GM18505 (cell line): ENCODE measurements at regions not wholly inside any gene's neighbourhood (a gene's known extent, or its start where the extent isn't known, plus 50 kb on each side); places are given as distances from the start of the nearest gene placed in this dataset.

Experiments
- ATAC-seq: cut with Tn5 transposase; IDR thresholded peaks from one replicate; pipeline ENCODE4 v1.9.1; 2021; ENCODE audit not compliant: unreplicated experiment
- POLR2A ChIP-seq: IDR thresholded peaks from 4 replicates; pipeline ENCODE4 v1.6.1; 2011; ENCODE audit warnings: borderline replicate concordance; ENCODE audit not compliant: insufficient read depth, insufficient read length; ENCODE audit errors: extremely low read depth

- ATAC-seq = no peak
- TF ChIP-seq POLR2A = no peak
Measured at GRCh38 chr18:26662996-26663395, 114.6 kb upstream of the KCTD1 start.

- ATAC-seq = no peak
- no peak for TF ChIP-seq POLR2A
Measured at GRCh38 chr18:26657631-26658581, 109.6 kb upstream of the KCTD1 start.

GRCh38 chr18:26656944-26657536 is 108.7 kb upstream of the KCTD1 start:
- no peak for TF ChIP-seq POLR2A
- ATAC-seq = peak; percentile 69

GRCh38 chr18:26656431-26656943 is 108.1 kb upstream of the KCTD1 start:
- peak; percentile 39 for ATAC-seq
- TF ChIP-seq POLR2A = no peak

- no peak for TF ChIP-seq POLR2A
- no peak for ATAC-seq
Measured at GRCh38 chr18:26655525-26656430, 107.4 kb upstream of the KCTD1 start.

DNA sequence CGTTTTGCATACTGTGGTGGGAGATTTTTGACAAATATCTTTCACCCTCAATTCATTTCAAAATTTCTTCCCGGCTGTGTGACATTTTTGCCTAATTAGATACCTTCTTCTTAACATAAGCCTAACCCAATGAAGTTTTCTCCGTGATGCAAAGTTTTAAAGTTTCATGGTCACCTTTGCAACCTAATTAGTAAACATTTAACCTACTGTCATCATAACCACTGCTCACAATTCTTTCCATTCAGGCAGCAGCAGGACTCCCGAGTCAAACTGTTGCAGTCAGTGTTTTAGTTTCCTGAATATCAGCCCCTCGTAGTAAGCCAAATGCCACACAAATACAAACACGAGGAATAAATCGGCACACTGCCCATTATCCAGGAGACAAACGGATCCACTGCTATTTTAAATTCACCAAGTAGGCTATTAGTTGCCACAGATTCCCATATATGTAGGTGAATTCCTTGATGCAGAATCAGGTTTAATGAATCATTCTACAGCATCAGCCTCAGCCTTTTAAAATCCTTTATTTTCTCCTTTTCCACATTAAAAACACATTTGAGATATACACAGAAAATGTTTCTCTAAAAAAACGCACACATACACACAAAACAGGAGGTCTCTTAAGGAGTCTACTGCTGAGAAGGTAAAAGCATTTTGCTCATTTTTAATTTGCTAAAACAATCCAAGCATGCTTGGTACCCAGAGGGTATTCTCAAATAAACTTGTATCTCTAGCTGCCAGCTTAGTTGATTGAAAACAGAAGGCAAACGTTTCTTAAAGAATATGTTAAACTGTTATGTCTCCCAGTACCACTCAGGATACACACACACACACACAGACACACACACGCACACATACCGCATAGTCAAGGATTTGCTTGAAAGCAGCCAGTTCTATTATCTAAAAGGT is 106.5 kb upstream of the KCTD1 start:
- ATAC-seq = no peak
- TF ChIP-seq POLR2A = no peak

GRCh38 chr18:26653943-26654615 is 105.7 kb upstream of the KCTD1 start:
- ATAC-seq = no peak
- TF ChIP-seq POLR2A = no peak

DNA sequence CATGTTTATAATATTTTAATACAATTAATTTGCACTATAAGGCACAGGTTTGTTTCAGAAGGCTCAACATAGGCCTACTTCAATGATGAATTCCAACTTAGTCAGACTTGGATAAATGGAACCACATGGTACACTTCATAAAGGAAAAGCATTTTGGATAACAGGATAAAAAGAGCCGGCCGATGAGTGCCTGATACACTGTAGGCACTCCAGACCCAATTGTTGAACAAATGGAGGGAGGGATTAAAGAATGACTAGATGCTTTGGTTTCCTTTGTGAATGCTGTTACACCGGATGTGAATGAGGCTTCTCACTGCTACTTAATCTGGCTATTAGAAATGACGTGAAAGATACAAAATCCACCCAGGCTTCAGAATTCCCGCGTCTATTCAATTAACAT is 104.1 kb upstream of the KCTD1 start:
- TF ChIP-seq POLR2A = no peak

GRCh38 chr18:26650310-26651268 is 102.2 kb upstream of the KCTD1 start:
- TF ChIP-seq POLR2A = no peak
- ATAC-seq = no peak

More for the DNA sequence above, 104.1 kb upstream of the KCTD1 start:
- no peak for ATAC-seq

GRCh38 chr18:26649193-26649543 is 100.8 kb upstream of the KCTD1 start:
- no peak for TF ChIP-seq POLR2A
- no peak for ATAC-seq
